H1 (cell line): ENCODE measurements at regions not wholly inside any gene's neighbourhood (a gene's known extent, or its start where the extent isn't known, plus 50 kb on each side); places are given as distances from the start of the nearest gene placed in this dataset.

Experiments
- CHD2 ChIP-seq: IDR thresholded peaks from 2 replicates; pipeline ENCODE4 v1.6.1; 2012; ENCODE audit warnings: low read length, improper control_type of control experiment
- CTCF ChIP-seq, 3 experiments: IDR thresholded peaks; 1 replicate in 2 of 3; 2 replicates in 1 of 3; pipeline versions ENCODE4 v1.5.1 to v1.6.1; 2011; ENCODE audit warnings: low read length in 3 of 3, mild to moderate bottlenecking in 3 of 3, inconsistent platforms in 2 of 3, low read depth in 1 of 3, moderate library complexity in 1 of 3; ENCODE audit not compliant: insufficient read depth in 1 of 3; ENCODE audit errors: control extremely low read depth in 1 of 3
- E2F6 ChIP-seq: IDR thresholded peaks from 2 replicates; pipeline ENCODE4 v1.6.1; 2012; ENCODE audit warnings: inconsistent platforms
- EZH2 ChIP-seq: fragments of 200-600 bp; sonication (generic); IDR thresholded peaks from 2 replicates; pipeline ENCODE4 v1.7.1; 2012; ENCODE audit warnings: low read depth, mild to moderate bottlenecking, moderate library complexity, low read length, inconsistent platforms; ENCODE audit not compliant: severe bottlenecking
- HDAC6 ChIP-seq: IDR thresholded peaks from one replicate; pipeline ENCODE4 v1.7.1; 2012; ENCODE audit warnings: low read depth, mild to moderate bottlenecking, inconsistent platforms, low read length, moderate library complexity
- POLR2A ChIP-seq, 2 experiments: IDR thresholded peaks; 1 replicate in 1 of 2; 2 replicates in 1 of 2; pipeline ENCODE4 v1.6.1; 2011; ENCODE audit warnings: low read depth in 2 of 2, low read length in 2 of 2, mild to moderate bottlenecking in 2 of 2; ENCODE audit errors: control extremely low read depth in 1 of 2
- POLR2AphosphoS5 ChIP-seq: IDR thresholded peaks from 2 replicates; pipeline ENCODE4 v1.6.1; 2011; ENCODE audit warnings: low read depth, low read length
- RAD21 ChIP-seq, 2 experiments: IDR thresholded peaks in 1 of 2; conservative IDR thresholded peaks in 1 of 2; 2 replicates each; pipeline ENCODE4 v1.6.1; 2011; ENCODE audit warnings: low read depth in 2 of 2, low read length in 2 of 2, improper control_type of control experiment in 1 of 2, inconsistent platforms in 1 of 2, mild to moderate bottlenecking in 1 of 2, moderate library complexity in 1 of 2
- RNF2 ChIP-seq: fragments of 200-900, 300-1000 bp; sonication (generic); IDR thresholded peaks from 2 replicates; pipeline ENCODE4 v1.7.1; 2016; ENCODE audit warnings: borderline replicate concordance, low read depth, mild to moderate bottlenecking, antibody characterized with exemption, low read length; ENCODE audit not compliant: poor library complexity, severe bottlenecking; ENCODE audit errors: missing control alignments
- RXRA ChIP-seq: IDR thresholded peaks from 2 replicates; pipeline ENCODE4 v1.6.1; 2011; ENCODE audit warnings: low read depth, mild to moderate bottlenecking, low read length, moderate library complexity; ENCODE audit not compliant: insufficient read depth
- TAF7 ChIP-seq: optimal IDR thresholded peaks from 2 replicates; pipeline ENCODE3; 2011; ENCODE audit warnings: low read depth, mild to moderate bottlenecking, inconsistent platforms, low read length, moderate library complexity, borderline replicate concordance
- YY1 ChIP-seq: IDR thresholded peaks from 2 replicates; pipeline ENCODE4 v1.6.1; 2011; ENCODE audit warnings: low read depth, mild to moderate bottlenecking, low read length

- TF ChIP-seq YY1 (no peak), CHD2 (no peak), RAD21 (IDR thresholded peaks at IDR 0.05 in 1 of 2, conservative IDR thresholded peaks at IDR 0.05 in 1 of 2; ENCODE audit: low read depth in 2 of 2, low read length in 2 of 2) (no peak), RNF2 (no peak), POLR2A (IDR thresholded peaks at IDR 0.05; ENCODE audit: control extremely low read depth in 1 of 2, low read depth in 2 of 2, low read length in 2 of 2) (no peak), CTCF (IDR thresholded peaks at IDR 0.05; ENCODE audit: control extremely low read depth in 1 of 3, insufficient read depth in 1 of 3, low read depth in 1 of 3, low read length in 3 of 3) (no peak), RXRA (no peak), EZH2 (no peak), POLR2AphosphoS5 (no peak), HDAC6 (no peak), TAF7 (no peak), E2F6 (no peak)
Observed at GRCh38 chr5:77853353-77853907, 77.3 kb upstream of the TBCA start.
